ENCODE measurements at regions not wholly inside any gene's neighbourhood (a gene's known extent, or its start where the extent isn't known, plus 50 kb on each side); places are given as distances from the start of the nearest gene placed in this dataset.

DNA sequence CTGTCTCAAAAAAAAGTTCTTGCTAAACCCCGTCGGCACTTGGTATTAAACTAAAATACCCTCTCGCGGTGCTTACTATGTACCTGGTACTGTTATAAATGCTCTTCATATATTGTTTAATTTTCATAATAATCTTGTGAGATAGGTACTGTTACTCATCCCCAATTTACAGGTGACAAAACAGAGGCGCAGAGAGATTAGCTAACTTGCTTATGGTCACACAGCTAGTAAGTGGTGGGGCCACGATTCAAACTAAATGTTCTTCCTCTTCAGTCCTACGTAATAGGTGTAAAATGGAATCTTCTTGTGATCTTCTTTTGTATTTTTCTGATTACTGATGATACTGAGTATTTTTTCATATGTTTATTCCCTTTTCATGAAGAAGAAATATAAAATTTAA lies 51.3 kb downstream of the TET3 start:
- TF ChIP-seq CTCF (conservative IDR thresholded peaks at IDR 0.05; ENCODE audit: control insufficient read depth, insufficient read depth, low read depth, low read length), result no peak
- no peak overlapping the region for H3K4me3 ChIP-seq (ENCODE audit: control insufficient read depth, low read depth, low read length)
- DNase-seq (ENCODE audit: low read depth), result no peak

DNA sequence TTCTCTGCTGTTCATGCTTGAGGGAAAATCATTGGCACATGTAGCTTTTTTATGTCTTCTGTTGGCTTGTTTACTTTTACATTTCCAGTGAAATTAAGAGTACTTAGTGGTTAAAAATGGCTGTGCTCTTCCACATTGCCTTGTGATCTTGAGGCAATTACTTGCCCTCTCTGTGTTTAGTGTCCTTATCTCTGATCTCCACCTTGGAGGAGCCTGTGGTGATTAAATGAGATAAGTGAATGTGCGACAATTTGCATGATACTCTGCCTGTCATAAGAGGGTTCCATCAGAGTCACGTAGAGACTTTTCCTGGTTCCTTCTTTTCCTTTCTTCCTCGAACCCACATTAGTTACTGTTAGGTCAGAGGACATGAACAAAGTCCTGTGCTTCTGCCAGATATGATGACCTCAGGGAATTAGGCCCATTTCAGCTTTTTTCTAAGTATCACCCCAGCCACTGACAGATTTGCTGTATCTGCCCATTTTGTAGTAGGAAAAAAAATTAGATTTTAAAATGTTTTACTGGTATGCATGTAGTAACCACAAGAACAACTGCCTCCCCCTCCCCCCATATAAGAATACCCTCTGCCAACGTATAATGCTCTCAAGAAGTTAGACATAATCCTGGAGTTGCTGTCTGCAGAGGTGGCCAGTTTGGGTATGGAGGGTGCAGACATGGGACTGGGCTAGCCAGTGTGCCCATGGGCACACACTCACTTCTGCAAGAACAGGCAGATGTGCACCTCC lies 51.9 kb downstream of the TET3 start:
- H3K4me3 ChIP-seq (ENCODE audit: control insufficient read depth, low read depth, low read length), result no peak overlapping the region
- no peak for DNase-seq (ENCODE audit: low read depth)

DNA sequence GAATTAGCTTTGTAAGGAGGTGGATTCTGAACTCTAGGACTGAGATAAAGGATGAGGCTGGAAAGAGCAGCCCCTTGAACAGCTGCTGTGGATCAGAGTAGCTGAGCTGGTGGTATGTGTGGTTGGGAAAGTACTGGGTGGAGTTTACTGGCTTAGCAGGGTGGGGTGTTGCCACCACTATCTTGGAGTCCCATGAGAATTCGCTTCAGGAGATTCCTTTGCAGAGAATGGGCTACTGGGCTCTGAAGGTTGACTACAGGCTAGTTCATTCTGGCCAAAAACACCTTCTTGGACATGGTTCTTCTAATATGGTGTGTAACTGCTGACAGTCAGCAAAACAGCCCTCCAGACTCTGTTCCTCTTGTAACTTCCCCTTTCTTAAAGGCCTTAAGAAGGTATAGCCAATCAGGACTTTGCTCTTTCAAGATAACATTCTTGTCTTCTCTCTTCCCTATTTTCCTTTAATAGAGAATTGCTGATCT lies 52.7 kb downstream of the TET3 start:
- no peak overlapping the region for H3K4me3 ChIP-seq (ENCODE audit: control insufficient read depth, low read depth, low read length)
- DNase-seq (ENCODE audit: low read depth), result peak; percentile 20
- no peak for TF ChIP-seq CTCF (conservative IDR thresholded peaks at IDR 0.05; ENCODE audit: control insufficient read depth, insufficient read depth, low read depth, low read length)

More for the DNA sequence above, 51.9 kb downstream of the TET3 start:
- TF ChIP-seq CTCF (conservative IDR thresholded peaks at IDR 0.05; ENCODE audit: control insufficient read depth, insufficient read depth, low read depth, low read length), result no peak

GRCh38 chr2:74039611-74040010 lies 54.9 kb downstream of the TET3 start:
- no peak for DNase-seq (ENCODE audit: low read depth)
- no peak overlapping the region for H3K4me3 ChIP-seq (ENCODE audit: control insufficient read depth, low read depth, low read length)
- no peak for TF ChIP-seq CTCF (conservative IDR thresholded peaks at IDR 0.05; ENCODE audit: control insufficient read depth, insufficient read depth, low read depth, low read length)

DNA sequence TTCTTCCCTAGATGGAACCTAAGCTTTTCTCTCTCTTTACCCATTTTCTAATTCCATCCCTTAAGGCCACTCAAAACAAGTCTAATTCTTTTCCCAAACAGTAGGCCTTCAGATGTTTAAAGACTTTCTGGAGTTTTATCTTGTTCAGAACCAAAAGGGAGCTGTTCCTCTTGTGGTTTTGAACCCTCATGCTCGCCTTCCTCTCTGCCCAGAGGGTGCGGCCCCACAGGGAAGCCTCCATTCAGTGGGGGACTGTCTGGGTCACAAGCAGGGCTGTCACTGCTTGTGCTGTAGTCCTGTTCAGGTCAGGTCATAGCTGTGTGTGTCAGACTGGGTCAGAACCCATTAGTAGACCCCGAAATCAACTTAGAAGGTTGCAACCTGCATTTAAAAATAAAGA lies 56.5 kb downstream of the TET3 start:
- DNase-seq (ENCODE audit: low read depth), result no peak
- TF ChIP-seq CTCF (conservative IDR thresholded peaks at IDR 0.05; ENCODE audit: control insufficient read depth, insufficient read depth, low read depth, low read length), result no peak
- H3K4me3 ChIP-seq (ENCODE audit: control insufficient read depth, low read depth, low read length), result no peak overlapping the region

GRCh38 chr2:74041726-74042125 lies 57.0 kb downstream of the TET3 start:
- no peak for DNase-seq (ENCODE audit: low read depth)
- no peak overlapping the region for H3K4me3 ChIP-seq (ENCODE audit: control insufficient read depth, low read depth, low read length)
- no peak for TF ChIP-seq CTCF (conservative IDR thresholded peaks at IDR 0.05; ENCODE audit: control insufficient read depth, insufficient read depth, low read depth, low read length)
